ENCODE measurements at regions not wholly inside any gene's neighbourhood (a gene's known extent, or its start where the extent isn't known, plus 50 kb on each side); places are given as distances from the start of the nearest gene placed in this dataset.
"Not testable (repeated sequence)": the region's sequence is repeated elsewhere in the genome, so short reads cannot be mapped to it uniquely, and the experiment has no call there.

- DNase-seq = no peak
Observed at GRCh38 chr11:103585401-103585800, 451.0 kb upstream of the DDI1 start.

- DNase-seq = no peak
Observed at GRCh38 chr11:103585911-103586310, 450.5 kb upstream of the DDI1 start.

GRCh38 chr11:103586756-103587155 lies 449.7 kb upstream of the DDI1 start:
- no peak for DNase-seq

GRCh38 chr11:103587901-103588788 lies 448.3 kb upstream of the DDI1 start:
- DNase-seq = no peak

- no peak for DNase-seq
Observed at GRCh38 chr11:103591554-103591953, 444.9 kb upstream of the DDI1 start.

- no peak for DNase-seq
Observed at GRCh38 chr11:103594283-103594682, 442.2 kb upstream of the DDI1 start.

- no peak for DNase-seq
Observed at GRCh38 chr11:103596315-103596714, 440.1 kb upstream of the DDI1 start.

- peak; percentile 27 to 32 for DNase-seq
Observed at GRCh38 chr11:103601225-103601846, 435.1 kb upstream of the DDI1 start.

- DNase-seq = no peak
Observed at GRCh38 chr11:103602840-103603239, 433.6 kb upstream of the DDI1 start.

- DNase-seq = no peak
Observed at GRCh38 chr11:103604310-103604709, 432.1 kb upstream of the DDI1 start.

GRCh38 chr11:103608566-103608965 lies 427.9 kb upstream of the DDI1 start:
- DNase-seq = no peak

- no peak for DNase-seq
Observed at GRCh38 chr11:103609117-103610066, 427.0 kb upstream of the DDI1 start.

GRCh38 chr11:103610435-103610834 lies 426.0 kb upstream of the DDI1 start:
- no peak for DNase-seq

- not testable (repeated sequence) for DNase-seq
Observed at GRCh38 chr11:103611526-103612260, 424.7 kb upstream of the DDI1 start.

GRCh38 chr11:103612451-103612850 lies 424.0 kb upstream of the DDI1 start:
- not testable (repeated sequence) for DNase-seq

- not testable (repeated sequence) for DNase-seq
Observed at GRCh38 chr11:103616586-103616985, 419.9 kb upstream of the DDI1 start.

GRCh38 chr11:103618528-103618927 lies 417.9 kb upstream of the DDI1 start:
- DNase-seq = no peak

- no peak for DNase-seq
Observed at GRCh38 chr11:103619480-103619879, 417.0 kb upstream of the DDI1 start.

GRCh38 chr11:103619938-103620337 lies 416.5 kb upstream of the DDI1 start:
- no peak for DNase-seq

GRCh38 chr11:103622296-103622695 lies 414.1 kb upstream of the DDI1 start:
- DNase-seq = no peak

- no peak for DNase-seq
Observed at GRCh38 chr11:103623933-103624332, 412.5 kb upstream of the DDI1 start.
